H7 (cell line): ENCODE measurements at regions not wholly inside any gene's neighbourhood (a gene's known extent, or its start where the extent isn't known, plus 50 kb on each side); places are given as distances from the start of the nearest gene placed in this dataset.
"Not testable (repeated sequence)": the region's sequence is repeated elsewhere in the genome, so short reads cannot be mapped to it uniquely, and the experiment has no call there.

Source experiments
- DNase-seq: peaks from one replicate; pipeline ENCODE4 v3.0.0; 2012
- H3K27me3 ChIP-seq: 2 replicates; pipeline ENCODE4 v1.6.0; 2011; ENCODE audit warnings: mild to moderate bottlenecking, low read length; ENCODE audit not compliant: control insufficient read depth, insufficient read depth
- H3K36me3 ChIP-seq: replicated peaks from 2 replicates; pipeline ENCODE4 v1.5.1; 2011; ENCODE audit warnings: low read length; ENCODE audit not compliant: control insufficient read depth, insufficient read depth
- H3K4me3 ChIP-seq: 2 replicates; pipeline ENCODE4 v1.5.1; 2011; ENCODE audit warnings: low read depth, mild to moderate bottlenecking, control low read depth, low read length, moderate library complexity; ENCODE audit not compliant: insufficient read depth

DNA sequence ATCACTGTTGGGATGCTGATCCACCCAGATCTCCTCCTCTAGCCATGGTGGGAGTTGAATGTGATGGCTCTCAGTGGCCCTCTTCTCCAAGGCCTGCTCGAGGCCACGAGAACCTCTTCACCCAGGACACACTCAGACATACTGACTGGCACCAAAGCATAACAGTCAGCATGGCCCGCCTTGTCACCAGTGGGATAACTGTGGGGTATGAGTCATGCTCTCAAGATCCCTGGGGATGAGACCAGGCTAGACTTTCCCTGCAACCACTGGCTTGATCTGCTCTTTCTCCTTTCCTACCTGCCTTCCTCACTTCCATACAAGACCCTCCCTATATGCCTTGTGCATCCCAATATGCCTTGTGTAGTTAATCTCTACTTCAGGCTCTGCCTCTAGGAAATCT lies 66.8 kb downstream of the RIN2 start:
- Histone ChIP-seq H3K4me3 (no peak overlapping the region), H3K27me3 (no peaks in the 10 kb centered on the region), H3K36me3 (no peaks in the 10 kb centered on the region)
- no peak for DNase-seq

GRCh38 chr20:19826179-19826914 lies 68.3 kb downstream of the RIN2 start:
- no peaks in the 10 kb centered on the region for H3K36me3 ChIP-seq

DNA sequence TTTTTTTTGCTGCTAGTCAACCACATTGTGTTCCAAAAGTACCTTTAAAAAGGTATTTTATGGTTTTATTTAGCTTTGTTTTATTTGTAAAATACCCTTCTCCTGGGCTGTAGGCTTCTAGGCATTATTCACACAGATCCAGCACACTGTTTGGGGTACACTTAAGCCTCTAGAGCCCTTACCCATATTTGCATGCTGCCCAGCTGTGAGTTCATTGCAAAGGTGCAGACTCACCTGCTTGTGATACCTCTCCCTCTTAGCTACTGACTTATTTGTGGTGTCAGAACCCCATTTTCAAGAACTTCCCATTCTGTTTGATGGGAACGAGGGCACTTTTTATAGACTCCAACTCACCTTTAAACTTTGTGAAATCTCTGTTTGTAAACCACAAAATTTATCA lies 69.8 kb downstream of the RIN2 start:
- no peak for DNase-seq
- H3K27me3 ChIP-seq: no peaks in the 10 kb centered on the region
- no peak overlapping the region for H3K4me3 ChIP-seq
- H3K36me3 ChIP-seq: no peaks in the 10 kb centered on the region

More at GRCh38 chr20:19826179-19826914, 68.3 kb downstream of the RIN2 start:
- no peaks in the 10 kb centered on the region for H3K27me3 ChIP-seq
- no peak for DNase-seq
- H3K4me3 ChIP-seq: no peak overlapping the region

- H3K27me3 ChIP-seq: no peaks in the 10 kb centered on the region
- H3K36me3 ChIP-seq: no peaks in the 10 kb centered on the region
- no peak overlapping the region for H3K4me3 ChIP-seq
- DNase-seq: no peak
Observed at GRCh38 chr20:19828232-19828631, 70.2 kb downstream of the RIN2 start.

- H3K4me3 ChIP-seq: no peak overlapping the region
- DNase-seq: no peak
- H3K36me3 ChIP-seq: no peaks in the 10 kb centered on the region
- no peaks in the 10 kb centered on the region for H3K27me3 ChIP-seq
Observed at GRCh38 chr20:19830211-19830785, 72.2 kb downstream of the RIN2 start.

GRCh38 chr20:19832875-19833274 lies 74.8 kb downstream of the RIN2 start:
- H3K4me3 ChIP-seq: no peak overlapping the region
- H3K36me3 ChIP-seq: no peaks in the 10 kb centered on the region
- H3K27me3 ChIP-seq: no peaks in the 10 kb centered on the region
- DNase-seq: no peak

DNA sequence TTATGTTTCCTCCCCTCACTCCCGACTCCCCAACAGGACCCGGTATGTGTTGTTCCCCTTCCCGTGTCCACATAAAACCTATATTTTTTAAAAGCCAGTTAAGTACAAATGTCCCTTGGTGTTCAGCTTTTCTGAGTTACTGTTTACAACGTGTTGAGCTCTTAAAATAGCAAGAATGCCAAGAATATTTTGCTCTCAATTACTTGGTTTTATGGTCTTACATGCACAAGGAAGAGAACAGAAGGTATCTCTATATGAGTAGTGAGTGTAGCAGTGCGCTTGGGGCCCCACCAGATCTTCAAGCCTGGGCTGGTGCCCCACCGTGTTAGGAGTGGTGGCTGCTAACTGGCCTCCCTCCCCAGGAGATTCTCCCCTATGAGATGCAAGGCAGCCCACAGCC lies 75.3 kb downstream of the RIN2 start:
- H3K4me3 ChIP-seq: no peak overlapping the region
- no peak for DNase-seq
- H3K27me3 ChIP-seq: no peaks in the 10 kb centered on the region
- no peaks in the 10 kb centered on the region for H3K36me3 ChIP-seq

DNA sequence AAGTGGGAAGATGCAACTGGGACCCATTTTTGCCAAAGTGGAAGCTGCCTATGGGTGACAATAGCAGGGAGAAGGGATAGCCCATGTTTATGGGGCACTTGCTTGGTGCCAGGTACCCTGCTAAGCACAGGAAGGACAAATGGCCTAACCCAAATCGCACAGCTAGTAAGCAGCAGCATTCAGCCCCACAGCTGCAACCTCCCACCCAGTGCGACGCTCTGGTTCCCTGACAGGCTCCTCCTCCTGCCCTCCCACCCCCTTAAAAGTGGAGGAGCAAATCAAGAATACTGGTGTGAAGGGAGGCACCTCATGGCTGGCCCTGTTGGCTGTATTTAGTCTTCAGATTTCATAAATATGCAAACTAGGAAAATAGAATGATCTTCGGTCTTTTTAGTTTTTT lies 76.2 kb downstream of the RIN2 start:
- H3K36me3 ChIP-seq: no peaks in the 10 kb centered on the region
- no peaks in the 10 kb centered on the region for H3K27me3 ChIP-seq
- no peak overlapping the region for H3K4me3 ChIP-seq
- DNase-seq: peak; percentile 37

DNA sequence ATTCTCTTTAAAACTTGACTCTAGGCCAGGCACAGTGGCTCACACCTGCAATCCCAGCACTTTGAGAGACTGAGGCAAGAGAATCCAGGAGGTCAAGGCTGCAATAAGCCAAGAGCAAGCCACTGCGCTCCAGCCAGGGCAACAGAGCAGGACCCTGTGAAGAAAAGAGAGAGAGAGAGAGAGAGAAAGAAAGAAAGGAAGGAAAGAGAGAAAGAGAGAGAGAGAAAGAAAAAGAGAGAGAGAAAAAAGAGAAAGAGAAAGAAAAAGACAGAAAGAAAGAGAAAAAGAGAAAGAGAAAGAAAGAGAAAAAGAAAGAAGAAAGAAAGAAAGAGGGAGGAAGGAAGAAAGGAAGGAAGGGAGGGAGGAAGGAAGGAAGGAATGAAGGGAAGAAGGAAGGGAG lies 76.7 kb downstream of the RIN2 start:
- H3K4me3 ChIP-seq: no peak overlapping the region
- no peaks in the 10 kb centered on the region for H3K27me3 ChIP-seq
- no peak for DNase-seq
- no peaks in the 10 kb centered on the region for H3K36me3 ChIP-seq

DNA sequence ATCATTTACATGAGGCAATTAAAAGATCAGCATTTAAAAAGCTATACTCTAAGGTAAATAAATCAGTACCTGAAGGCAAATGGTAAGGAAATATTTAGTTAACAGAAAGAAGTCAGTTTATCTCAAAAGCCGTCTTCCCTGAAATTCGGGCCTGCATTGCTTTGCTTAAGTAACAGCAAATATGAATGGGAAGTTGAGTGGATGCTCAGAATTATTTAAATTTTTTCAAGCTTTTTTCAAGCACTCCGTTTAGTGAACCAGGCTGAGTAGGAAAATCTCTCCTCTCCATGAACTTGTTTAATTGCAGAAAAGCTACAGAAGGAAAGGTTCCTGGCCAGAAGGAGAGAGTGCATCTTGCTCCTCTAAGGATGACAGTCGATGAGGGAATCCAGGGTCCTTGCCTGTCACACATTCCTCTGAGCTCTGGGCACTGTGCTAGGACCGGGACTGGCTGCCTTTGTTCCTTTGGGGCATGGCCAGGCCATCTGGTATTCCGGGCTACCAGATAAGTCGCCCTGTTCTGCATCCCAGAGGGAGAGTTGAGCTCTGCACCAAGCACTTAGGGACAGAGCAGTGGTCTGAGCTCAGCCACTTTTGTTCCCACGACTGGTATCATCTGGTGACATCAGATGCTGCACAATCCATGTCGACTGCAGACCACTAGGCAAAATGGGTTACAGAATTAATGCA lies 77.6 kb downstream of the RIN2 start:
- Histone ChIP-seq H3K36me3 (no peaks in the 10 kb centered on the region), H3K27me3 (no peaks in the 10 kb centered on the region), H3K4me3 (no peak overlapping the region)
- DNase-seq: no peak

DNA sequence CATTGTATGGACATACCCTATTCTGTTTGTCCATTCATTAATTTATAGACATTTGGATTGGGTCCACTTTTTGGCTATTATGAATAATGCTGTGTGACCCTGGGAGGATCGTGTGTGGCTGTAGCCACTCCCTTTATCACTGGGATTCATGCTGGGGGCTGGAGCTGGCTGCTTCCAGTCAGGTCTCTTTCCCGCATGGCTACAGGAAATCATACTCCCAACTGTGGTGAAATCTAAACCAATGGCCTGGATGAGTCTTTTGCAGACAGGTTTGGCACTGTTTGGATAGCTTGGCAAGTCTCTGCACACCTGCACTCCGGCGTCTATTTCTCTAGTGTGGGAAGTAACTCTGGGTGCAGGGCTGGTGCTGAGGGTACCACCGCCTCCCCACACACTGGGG lies 80.4 kb downstream of the RIN2 start:
- H3K36me3 ChIP-seq: no peaks in the 10 kb centered on the region
- no peaks in the 10 kb centered on the region for H3K27me3 ChIP-seq
- no peak overlapping the region for H3K4me3 ChIP-seq
- no peak for DNase-seq

DNA sequence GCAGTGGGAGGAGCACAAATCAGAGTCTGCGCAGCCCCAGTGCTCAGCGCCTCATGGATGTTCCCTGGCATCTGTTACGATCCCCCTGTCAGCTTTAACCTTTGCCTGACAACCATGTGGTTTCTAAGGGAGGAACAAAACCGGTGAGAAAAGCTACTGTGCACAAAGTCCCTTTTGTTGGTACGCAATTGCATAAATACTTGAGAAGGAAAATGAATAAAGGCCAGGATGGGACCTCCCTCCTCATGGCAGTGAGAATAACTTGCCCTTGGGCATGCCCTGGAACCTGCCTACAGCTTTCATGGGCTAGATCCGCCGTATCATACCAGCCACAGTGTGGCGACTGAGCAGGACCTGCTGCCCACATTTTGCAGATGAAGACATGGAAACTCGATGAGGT lies 81.0 kb downstream of the RIN2 start:
- H3K4me3 ChIP-seq: no peak overlapping the region
- no peaks in the 10 kb centered on the region for H3K36me3 ChIP-seq
- no peak for DNase-seq
- H3K27me3 ChIP-seq: no peaks in the 10 kb centered on the region

DNA sequence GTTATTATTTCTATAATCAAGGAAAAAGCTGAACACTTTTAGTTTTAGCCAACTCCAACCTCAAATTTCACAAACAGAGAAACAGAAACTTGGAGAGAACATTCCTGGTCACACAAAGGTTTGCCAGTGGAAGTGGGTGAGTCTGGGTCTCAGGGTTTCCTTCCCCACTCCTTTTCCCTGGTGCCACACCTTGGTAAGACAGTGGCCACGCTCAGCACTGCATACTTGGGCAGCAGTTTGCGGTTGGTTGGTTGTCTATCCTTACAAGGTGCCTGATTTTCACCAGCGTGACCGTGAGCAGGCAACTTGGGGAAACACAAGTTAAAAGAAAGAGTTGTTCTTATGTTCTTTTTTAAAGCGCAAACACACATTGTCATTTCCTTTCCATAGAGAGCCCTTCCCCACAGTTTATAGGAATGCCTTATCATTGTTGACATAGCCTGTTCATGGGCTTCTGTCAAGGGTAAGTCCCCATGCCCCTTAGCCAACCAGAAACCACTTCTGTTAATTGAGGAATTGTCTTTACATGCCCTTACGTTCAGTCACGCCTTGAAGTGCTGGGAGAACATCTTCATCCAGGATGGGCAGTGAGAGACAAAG lies 82.2 kb downstream of the RIN2 start:
- DNase-seq: no peak
- no peaks in the 10 kb centered on the region for H3K36me3 ChIP-seq
- no peaks in the 10 kb centered on the region for H3K27me3 ChIP-seq
- no peak overlapping the region for H3K4me3 ChIP-seq

GRCh38 chr20:19841740-19842139 lies 83.7 kb downstream of the RIN2 start:
- Histone ChIP-seq H3K4me3 (no peak overlapping the region), H3K27me3 (no peaks in the 10 kb centered on the region), H3K36me3 (no peaks in the 10 kb centered on the region)
- no peak for DNase-seq

DNA sequence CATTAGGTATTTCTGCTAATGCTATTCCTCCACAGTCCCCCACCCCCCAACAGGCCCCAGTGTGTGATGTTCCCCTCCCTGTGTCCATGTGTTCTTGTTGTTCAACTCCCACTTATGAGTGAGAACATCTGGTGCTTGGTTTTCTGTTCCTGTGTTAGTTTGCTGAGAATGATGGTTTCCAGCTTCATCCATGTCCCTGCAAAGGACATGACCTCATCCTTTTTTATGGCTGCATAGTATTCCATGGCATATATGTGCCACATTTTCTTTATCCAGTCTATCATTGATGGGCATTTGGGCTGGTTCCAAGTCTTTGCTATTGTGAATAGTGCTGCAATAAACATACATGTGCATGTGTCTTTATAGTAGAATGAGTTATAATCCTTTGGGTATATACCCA lies 86.8 kb downstream of the RIN2 start:
- H3K27me3 ChIP-seq, H3K36me3 ChIP-seq, H3K4me3 ChIP-seq, DNase-seq: not testable (repeated sequence)
